ENCODE measurements at regions not wholly inside any gene's neighbourhood (a gene's known extent, or its start where the extent isn't known, plus 50 kb on each side); places are given as distances from the start of the nearest gene placed in this dataset.

DNA sequence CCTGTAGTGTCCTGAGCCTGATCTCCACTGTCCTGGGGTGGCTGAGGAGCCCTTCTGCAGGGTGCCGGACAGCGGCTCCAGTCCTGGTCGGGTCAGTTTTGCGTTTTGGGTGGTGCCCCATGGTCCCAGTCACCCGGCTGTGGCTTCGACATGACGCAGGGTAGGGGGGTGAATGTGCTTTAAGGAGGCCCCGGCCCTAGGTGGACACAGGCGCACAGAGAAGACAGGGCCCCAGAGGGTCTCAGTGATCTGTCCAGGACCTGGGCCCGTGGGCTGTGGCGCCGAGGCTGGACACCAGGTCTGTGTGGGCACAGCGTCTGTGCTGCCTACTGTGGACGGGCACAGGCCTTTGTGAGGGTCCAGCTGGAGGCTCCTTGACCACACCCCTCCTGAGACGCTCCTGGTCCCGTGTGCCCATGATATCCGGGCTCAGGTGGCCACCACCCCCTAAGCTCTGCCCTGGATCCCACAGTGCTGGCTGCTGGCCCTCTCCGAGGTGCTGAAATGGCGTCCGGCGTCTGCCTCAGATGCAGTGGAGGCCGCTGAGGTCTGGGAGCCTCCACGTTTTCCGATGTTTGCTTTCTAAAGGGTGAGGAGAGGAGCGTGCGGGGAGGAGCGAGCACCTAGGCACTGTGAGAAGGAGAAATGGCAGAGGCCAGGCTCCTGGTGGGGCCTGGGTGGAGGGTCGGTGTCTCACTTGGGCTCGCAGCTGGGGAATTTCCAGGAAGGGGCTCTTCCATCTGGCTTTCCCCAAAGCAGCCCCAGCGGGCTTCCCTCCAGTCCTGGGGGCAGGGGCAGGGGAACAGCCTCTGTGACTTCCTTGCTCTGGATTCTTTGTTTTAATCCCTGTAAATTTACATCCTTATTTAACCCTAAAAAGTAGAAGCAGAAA, 56.1 kb upstream of the ACSF3 start:
- H3K4me1 Mint-ChIP-seq: peaks cover 19% of the 10 kb centered on the region
- ATAC-seq (peak; percentile 88), DNase-seq (ENCODE audit: low spot score) (peak; percentile 81)
- Histone ChIP-seq H3K27me3 (ENCODE audit: insufficient read depth) (no peaks in the 10 kb centered on the region), H3F3A (replicated peaks; ENCODE audit: low read depth) (no peaks in the 10 kb centered on the region), H3K36me3 (ENCODE audit: insufficient read depth) (no peaks in the 10 kb centered on the region), H3K27ac (ENCODE audit: low read depth) (no peak overlapping the region), H3K79me2 (replicated peaks; ENCODE audit: insufficient read depth) (no peaks in the 10 kb centered on the region), H2AFZ (no peak overlapping the region), H3K4me1 (ENCODE audit: insufficient read depth) (no peaks in the 10 kb centered on the region), H3K4me3 (no peak overlapping the region), H3K9me2 (ENCODE audit: insufficient read depth) (no peaks in the 10 kb centered on the region), H3K4me2 (no peak overlapping the region), H4K20me1 (replicated peaks; ENCODE audit: insufficient read depth) (no peaks in the 10 kb centered on the region)
- H3K36me3 Mint-ChIP-seq (ENCODE audit: low read depth): no peaks in the 10 kb centered on the region
- no peaks in the 10 kb centered on the region; the same call in 2 of the 3 replicates for H3K9me3 Mint-ChIP-seq
- no peak overlapping the region for H3K27ac Mint-ChIP-seq
- no peak overlapping the region for H3K4me3 Mint-ChIP-seq
- peaks cover 11% of the 10 kb centered on the region for H3K27me3 Mint-ChIP-seq (ENCODE audit: insufficient read depth, low read depth, poor library complexity)
- no peak for TF ChIP-seq ZNF331 (CRISPR knock-in tag; IDR thresholded peaks at IDR 0.05; ENCODE audit: low read depth)
- TF ChIP-seq, protein P1, sequence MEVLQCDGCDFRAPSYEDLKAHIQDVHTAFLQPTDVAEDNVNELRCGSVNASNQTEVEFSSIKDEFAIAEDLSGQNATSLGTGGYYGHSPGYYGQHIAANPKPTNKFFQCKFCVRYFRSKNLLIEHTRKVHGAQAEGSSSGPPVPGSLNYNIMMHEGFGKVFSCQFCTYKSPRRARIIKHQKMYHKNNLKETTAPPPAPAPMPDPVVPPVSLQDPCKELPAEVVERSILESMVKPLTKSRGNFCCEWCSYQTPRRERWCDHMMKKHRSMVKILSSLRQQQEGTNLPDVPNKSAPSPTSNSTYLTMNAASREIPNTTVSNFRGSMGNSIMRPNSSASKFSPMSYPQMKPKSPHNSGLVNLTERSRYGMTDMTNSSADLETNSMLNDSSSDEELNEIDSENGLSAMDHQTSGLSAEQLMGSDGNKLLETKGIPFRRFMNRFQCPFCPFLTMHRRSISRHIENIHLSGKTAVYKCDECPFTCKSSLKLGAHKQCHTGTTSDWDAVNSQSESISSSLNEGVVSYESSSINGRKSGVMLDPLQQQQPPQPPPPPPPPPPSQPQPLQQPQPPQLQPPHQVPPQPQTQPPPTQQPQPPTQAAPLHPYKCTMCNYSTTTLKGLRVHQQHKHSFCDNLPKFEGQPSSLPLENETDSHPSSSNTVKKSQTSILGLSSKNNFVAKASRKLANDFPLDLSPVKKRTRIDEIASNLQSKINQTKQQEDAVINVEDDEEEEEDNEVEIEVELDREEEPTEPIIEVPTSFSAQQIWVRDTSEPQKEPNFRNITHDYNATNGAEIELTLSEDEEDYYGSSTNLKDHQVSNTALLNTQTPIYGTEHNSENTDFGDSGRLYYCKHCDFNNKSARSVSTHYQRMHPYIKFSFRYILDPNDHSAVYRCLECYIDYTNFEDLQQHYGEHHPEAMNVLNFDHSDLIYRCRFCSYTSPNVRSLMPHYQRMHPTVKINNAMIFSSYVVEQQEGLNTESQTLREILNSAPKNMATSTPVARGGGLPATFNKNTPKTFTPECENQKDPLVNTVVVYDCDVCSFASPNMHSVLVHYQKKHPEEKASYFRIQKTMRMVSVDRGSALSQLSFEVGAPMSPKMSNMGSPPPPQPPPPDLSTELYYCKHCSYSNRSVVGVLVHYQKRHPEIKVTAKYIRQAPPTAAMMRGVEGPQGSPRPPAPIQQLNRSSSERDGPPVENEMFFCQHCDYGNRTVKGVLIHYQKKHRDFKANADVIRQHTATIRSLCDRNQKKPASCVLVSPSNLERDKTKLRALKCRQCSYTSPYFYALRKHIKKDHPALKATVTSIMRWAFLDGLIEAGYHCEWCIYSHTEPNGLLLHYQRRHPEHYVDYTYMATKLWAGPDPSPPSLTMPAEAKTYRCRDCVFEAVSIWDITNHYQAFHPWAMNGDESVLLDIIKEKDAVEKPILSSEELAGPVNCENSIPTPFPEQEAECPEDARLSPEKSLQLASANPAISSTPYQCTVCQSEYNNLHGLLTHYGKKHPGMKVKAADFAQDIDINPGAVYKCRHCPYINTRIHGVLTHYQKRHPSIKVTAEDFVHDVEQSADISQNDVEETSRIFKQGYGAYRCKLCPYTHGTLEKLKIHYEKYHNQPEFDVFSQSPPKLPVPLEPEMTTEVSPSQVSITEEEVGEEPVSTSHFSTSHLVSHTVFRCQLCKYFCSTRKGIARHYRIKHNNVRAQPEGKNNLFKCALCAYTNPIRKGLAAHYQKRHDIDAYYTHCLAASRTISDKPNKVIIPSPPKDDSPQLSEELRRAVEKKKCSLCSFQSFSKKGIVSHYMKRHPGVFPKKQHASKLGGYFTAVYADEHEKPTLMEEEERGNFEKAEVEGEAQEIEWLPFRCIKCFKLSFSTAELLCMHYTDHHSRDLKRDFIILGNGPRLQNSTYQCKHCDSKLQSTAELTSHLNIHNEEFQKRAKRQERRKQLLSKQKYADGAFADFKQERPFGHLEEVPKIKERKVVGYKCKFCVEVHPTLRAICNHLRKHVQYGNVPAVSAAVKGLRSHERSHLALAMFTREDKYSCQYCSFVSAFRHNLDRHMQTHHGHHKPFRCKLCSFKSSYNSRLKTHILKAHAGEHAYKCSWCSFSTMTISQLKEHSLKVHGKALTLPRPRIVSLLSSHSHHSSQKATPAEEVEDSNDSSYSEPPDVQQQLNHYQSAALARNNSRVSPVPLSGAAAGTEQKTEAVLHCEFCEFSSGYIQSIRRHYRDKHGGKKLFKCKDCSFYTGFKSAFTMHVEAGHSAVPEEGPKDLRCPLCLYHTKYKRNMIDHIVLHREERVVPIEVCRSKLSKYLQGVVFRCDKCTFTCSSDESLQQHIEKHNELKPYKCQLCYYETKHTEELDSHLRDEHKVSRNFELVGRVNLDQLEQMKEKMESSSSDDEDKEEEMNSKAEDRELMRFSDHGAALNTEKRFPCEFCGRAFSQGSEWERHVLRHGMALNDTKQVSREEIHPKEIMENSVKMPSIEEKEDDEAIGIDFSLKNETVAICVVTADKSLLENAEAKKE (CRISPR knock-in tag; IDR thresholded peaks at IDR 0.05): peak; percentile 21; the same call in 1 of the 2 replicates
- peak; percentile 89 for TF ChIP-seq REST (IDR thresholded peaks at IDR 0.05; ENCODE audit: unreplicated experiment)

Data from GM23338 (cell line).